GM12875 (cell line): ENCODE measurements at regions not wholly inside any gene's neighbourhood (a gene's known extent, or its start where the extent isn't known, plus 50 kb on each side); places are given as distances from the start of the nearest gene placed in this dataset.
"Not testable (repeated sequence)": the region's sequence is repeated elsewhere in the genome, so short reads cannot be mapped to it uniquely, and the experiment has no call there.

ENCODE experiments used
- H3K4me3 ChIP-seq: one replicate; pipeline ENCODE4 v1.5.1; 2011; ENCODE audit warnings: low read depth, low read length, control low read depth
- CTCF ChIP-seq: IDR thresholded peaks from 2 replicates; pipeline ENCODE4 v1.5.1; 2011; ENCODE audit warnings: low read depth, mild to moderate bottlenecking, control low read depth, inconsistent platforms, low read length, moderate library complexity, borderline replicate concordance; ENCODE audit not compliant: insufficient read depth

- no peak overlapping the region for H3K4me3 ChIP-seq
- no peak for TF ChIP-seq CTCF
Measured at GRCh38 chr21:35444391-35444790, 395.3 kb upstream of the RUNX1 start.

- TF ChIP-seq CTCF, result no peak
- H3K4me3 ChIP-seq, result no peak overlapping the region
Measured at GRCh38 chr21:35441868-35442582, 392.9 kb upstream of the RUNX1 start.

GRCh38 chr21:35438643-35439404 lies 389.7 kb upstream of the RUNX1 start:
- TF ChIP-seq CTCF, result no peak
- H3K4me3 ChIP-seq, result no peak overlapping the region

- no peak overlapping the region for H3K4me3 ChIP-seq
- no peak for TF ChIP-seq CTCF
Measured at GRCh38 chr21:35437941-35438340, 388.8 kb upstream of the RUNX1 start.

- no peak for TF ChIP-seq CTCF
Measured at GRCh38 chr21:35436899-35437298, 387.8 kb upstream of the RUNX1 start.

GRCh38 chr21:35432601-35433000 lies 383.5 kb upstream of the RUNX1 start:
- H3K4me3 ChIP-seq, result not testable (repeated sequence)

More at GRCh38 chr21:35436899-35437298, 387.8 kb upstream of the RUNX1 start:
- H3K4me3 ChIP-seq, result no peak overlapping the region

- H3K4me3 ChIP-seq, result no peak overlapping the region
- TF ChIP-seq CTCF, result no peak
Measured at GRCh38 chr21:35430260-35430659, 381.2 kb upstream of the RUNX1 start.

GRCh38 chr21:35428937-35429336 lies 379.8 kb upstream of the RUNX1 start:
- H3K4me3 ChIP-seq, result no peak overlapping the region
- TF ChIP-seq CTCF, result no peak
